Left kidney (tissue), 1 donor: ENCODE measurements at regions not wholly inside any gene's neighbourhood (a gene's known extent, or its start where the extent isn't known, plus 50 kb on each side); places are given as distances from the start of the nearest gene placed in this dataset.
"Not testable (repeated sequence)": the region's sequence is repeated elsewhere in the genome, so short reads cannot be mapped to it uniquely, and the experiment has no call there.

Experiments used
- DNase-seq: peaks from one replicate; pipeline ENCODE4 v3.0.0-alpha.2; 2013

- no peak for DNase-seq
Observed at GRCh38 chrX:2572740-2573139, 72.0 kb upstream of the DHRSX start.

GRCh38 chrX:2568125-2568524 is 67.3 kb upstream of the DHRSX start:
- DNase-seq: no peak

GRCh38 chrX:2566055-2566454 is 65.3 kb upstream of the DHRSX start:
- DNase-seq: no peak

- DNase-seq: no peak
Observed at GRCh38 chrX:2561456-2561855, 60.7 kb upstream of the DHRSX start.

- no peak for DNase-seq
Observed at GRCh38 chrX:2559124-2559523, 58.3 kb upstream of the DHRSX start.

GRCh38 chrX:2554891-2555290 is 54.1 kb upstream of the DHRSX start:
- DNase-seq: no peak

GRCh38 chrX:2554066-2554465 is 53.3 kb upstream of the DHRSX start:
- not testable (repeated sequence) for DNase-seq

GRCh38 chrX:2552621-2553201 is 51.9 kb upstream of the DHRSX start:
- no peak for DNase-seq

- DNase-seq: no peak
Observed at GRCh38 chrX:2550328-2551020, 49.7 kb upstream of the DHRSX start.
